ENCODE measurements at regions not wholly inside any gene's neighbourhood (a gene's known extent, or its start where the extent isn't known, plus 50 kb on each side); places are given as distances from the start of the nearest gene placed in this dataset.

DNA sequence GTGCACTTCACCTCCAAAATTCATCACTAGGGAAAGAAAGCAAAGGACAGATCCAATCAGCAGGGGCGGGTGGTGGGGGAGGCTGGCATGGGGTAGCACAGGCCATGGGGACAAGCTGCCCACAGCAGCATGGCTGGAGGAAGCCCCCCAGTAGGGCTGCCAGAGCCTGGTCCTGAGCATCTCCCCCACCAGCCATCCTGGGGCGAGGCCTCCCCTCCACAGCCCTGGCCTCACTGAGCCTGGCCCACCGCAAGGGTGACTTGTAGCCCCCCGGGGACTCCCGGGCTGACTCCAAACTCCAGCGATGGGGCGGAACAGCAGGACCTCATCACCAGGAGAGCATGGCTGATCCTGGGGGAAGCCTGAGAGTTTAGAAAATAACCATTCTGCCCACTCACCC is 92.4 kb upstream of the TCERG1L start:
- TF ChIP-seq, protein P1, sequence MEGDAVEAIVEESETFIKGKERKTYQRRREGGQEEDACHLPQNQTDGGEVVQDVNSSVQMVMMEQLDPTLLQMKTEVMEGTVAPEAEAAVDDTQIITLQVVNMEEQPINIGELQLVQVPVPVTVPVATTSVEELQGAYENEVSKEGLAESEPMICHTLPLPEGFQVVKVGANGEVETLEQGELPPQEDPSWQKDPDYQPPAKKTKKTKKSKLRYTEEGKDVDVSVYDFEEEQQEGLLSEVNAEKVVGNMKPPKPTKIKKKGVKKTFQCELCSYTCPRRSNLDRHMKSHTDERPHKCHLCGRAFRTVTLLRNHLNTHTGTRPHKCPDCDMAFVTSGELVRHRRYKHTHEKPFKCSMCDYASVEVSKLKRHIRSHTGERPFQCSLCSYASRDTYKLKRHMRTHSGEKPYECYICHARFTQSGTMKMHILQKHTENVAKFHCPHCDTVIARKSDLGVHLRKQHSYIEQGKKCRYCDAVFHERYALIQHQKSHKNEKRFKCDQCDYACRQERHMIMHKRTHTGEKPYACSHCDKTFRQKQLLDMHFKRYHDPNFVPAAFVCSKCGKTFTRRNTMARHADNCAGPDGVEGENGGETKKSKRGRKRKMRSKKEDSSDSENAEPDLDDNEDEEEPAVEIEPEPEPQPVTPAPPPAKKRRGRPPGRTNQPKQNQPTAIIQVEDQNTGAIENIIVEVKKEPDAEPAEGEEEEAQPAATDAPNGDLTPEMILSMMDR (IDR thresholded peaks at IDR 0.05; ENCODE audit: insufficient read depth, low read length, poor library complexity, severe bottlenecking), result no peak
- no peaks in the 10 kb centered on the region for H3K27me3 ChIP-seq (ENCODE audit: control insufficient read depth, insufficient read depth, low read length)

GRCh38 chr10:131404886-131405285 is 93.4 kb upstream of the TCERG1L start:
- Histone ChIP-seq H3K4me3 (ENCODE audit: low read depth, low read length) (no peak overlapping the region), H3K36me3 (ENCODE audit: control insufficient read depth, insufficient read depth, low read length) (no peaks in the 10 kb centered on the region)
- TF ChIP-seq, protein P1 (IDR thresholded peaks at IDR 0.05; ENCODE audit: insufficient read depth, low read length, poor library complexity, severe bottlenecking), result no peak

More for the DNA sequence above, 92.4 kb upstream of the TCERG1L start:
- no peak for DNase-seq (ENCODE audit: low read depth)
- Histone ChIP-seq H3K36me3 (ENCODE audit: control insufficient read depth, insufficient read depth, low read length) (no peaks in the 10 kb centered on the region), H3K4me3 (ENCODE audit: low read depth, low read length) (no peak overlapping the region)

DNA sequence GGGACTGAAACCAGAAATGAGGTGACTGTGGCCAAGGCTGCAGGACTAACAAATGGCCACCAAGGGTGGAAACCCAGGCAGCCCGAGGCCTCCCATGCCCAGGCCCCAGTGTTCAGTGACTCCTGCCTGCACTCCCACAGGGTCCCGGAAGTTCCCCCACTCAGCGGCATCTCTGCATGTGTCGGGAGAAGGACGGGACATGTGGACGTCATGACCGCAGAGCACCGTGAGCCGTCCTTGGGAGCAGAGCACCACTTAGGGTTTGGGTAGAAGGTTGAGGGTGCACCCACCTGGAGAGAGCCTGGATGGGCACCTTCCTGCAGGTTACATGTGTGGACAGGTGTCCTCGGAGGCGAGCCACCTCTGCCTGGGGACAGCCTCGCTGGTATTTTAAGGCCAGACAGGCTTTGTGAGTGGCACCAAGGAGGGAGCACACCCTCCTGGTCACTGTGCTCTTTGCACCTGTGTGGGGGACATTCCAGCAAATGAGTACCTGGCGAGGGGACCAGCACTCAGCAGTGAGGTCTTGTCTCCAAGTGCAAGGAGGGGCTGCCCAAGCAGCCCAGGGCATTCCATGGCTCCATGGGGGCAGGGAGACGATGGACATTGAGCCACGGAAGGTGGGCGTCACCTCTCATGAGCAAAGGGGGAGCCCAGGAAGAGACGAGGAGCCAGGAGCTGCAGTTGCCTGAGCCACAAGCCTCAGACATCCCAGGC is 95.3 kb upstream of the TCERG1L start:
- no peak overlapping the region for H3K4me3 ChIP-seq (ENCODE audit: low read depth, low read length)
- TF ChIP-seq, protein P1 (IDR thresholded peaks at IDR 0.05; ENCODE audit: insufficient read depth, low read length, poor library complexity, severe bottlenecking), result no peak
- H3K27me3 ChIP-seq (ENCODE audit: control insufficient read depth, insufficient read depth, low read length), result no peaks in the 10 kb centered on the region
- no peaks in the 10 kb centered on the region for H3K36me3 ChIP-seq (ENCODE audit: control insufficient read depth, insufficient read depth, low read length)
- DNase-seq (ENCODE audit: low read depth), result no peak

More at GRCh38 chr10:131404886-131405285, 93.4 kb upstream of the TCERG1L start:
- DNase-seq (ENCODE audit: low read depth), result no peak
- H3K27me3 ChIP-seq (ENCODE audit: control insufficient read depth, insufficient read depth, low read length), result no peaks in the 10 kb centered on the region

DNA sequence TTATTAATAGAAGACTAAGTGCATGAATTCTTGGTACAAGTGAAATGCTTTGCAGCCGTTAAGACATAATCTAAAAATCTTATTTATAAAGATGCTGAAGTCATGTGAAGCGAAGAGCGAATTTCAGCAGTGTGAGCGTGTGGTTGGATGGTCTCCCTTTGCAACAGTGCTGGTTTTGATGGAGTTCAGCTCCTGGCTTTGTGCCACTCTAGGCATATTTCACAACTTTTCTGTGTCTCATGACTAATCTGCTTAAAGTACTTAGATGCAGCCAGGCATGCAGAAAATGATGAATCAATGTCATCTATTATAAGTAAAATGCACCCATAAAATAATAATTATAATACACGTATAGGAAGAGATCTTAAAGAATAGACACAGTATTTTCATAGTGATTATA is 107.2 kb upstream of the TCERG1L start:
- TF ChIP-seq, protein P1 (IDR thresholded peaks at IDR 0.05; ENCODE audit: insufficient read depth, low read length, poor library complexity, severe bottlenecking), result no peak
- no peak for DNase-seq (ENCODE audit: low read depth)
- no peak overlapping the region for H3K4me3 ChIP-seq (ENCODE audit: low read depth, low read length)
- no peaks in the 10 kb centered on the region for H3K36me3 ChIP-seq (ENCODE audit: control insufficient read depth, insufficient read depth, low read length)
- H3K27me3 ChIP-seq (ENCODE audit: control insufficient read depth, insufficient read depth, low read length), result no peaks in the 10 kb centered on the region

GRCh38 chr10:131419797-131420196 is 108.3 kb upstream of the TCERG1L start:
- Histone ChIP-seq H3K27me3 (ENCODE audit: control insufficient read depth, insufficient read depth, low read length) (no peaks in the 10 kb centered on the region), H3K4me3 (ENCODE audit: low read depth, low read length) (no peak overlapping the region), H3K36me3 (ENCODE audit: control insufficient read depth, insufficient read depth, low read length) (no peaks in the 10 kb centered on the region)
- no peak for DNase-seq (ENCODE audit: low read depth)
- TF ChIP-seq, protein P1 (IDR thresholded peaks at IDR 0.05; ENCODE audit: insufficient read depth, low read length, poor library complexity, severe bottlenecking), result no peak

DNA sequence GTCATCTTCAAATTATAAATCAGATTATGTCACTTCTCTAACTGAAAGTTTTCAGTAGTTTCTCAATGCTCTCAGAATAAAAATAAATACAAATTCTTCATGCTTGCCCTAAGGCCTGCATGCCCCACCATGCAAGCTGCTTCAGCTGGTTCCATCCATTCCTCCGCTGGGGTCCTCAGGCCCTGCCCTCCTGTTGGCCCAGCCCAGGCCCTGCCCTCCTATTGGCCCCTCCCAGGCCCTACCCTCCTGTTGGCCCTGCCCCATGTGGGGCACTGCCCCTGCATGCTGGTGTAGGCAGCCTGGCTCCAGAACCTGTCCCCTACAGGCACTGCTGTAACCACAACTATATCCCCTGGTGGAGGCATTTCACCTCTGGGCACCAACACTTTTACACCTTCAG is 109.3 kb upstream of the TCERG1L start:
- DNase-seq (ENCODE audit: low read depth), result no peak
- Histone ChIP-seq H3K27me3 (ENCODE audit: control insufficient read depth, insufficient read depth, low read length) (no peaks in the 10 kb centered on the region), H3K4me3 (ENCODE audit: low read depth, low read length) (no peak overlapping the region), H3K36me3 (ENCODE audit: control insufficient read depth, insufficient read depth, low read length) (no peaks in the 10 kb centered on the region)
- TF ChIP-seq, protein P1 (IDR thresholded peaks at IDR 0.05; ENCODE audit: insufficient read depth, low read length, poor library complexity, severe bottlenecking), result no peak

Measured in kidney epithelial cell (primary cell).